Endometrium (tissue), 2 donors: ENCODE measurements at regions not wholly inside any gene's neighbourhood (a gene's known extent, or its start where the extent isn't known, plus 50 kb on each side); places are given as distances from the start of the nearest gene placed in this dataset.
"Not testable (repeated sequence)": the region's sequence is repeated elsewhere in the genome, so short reads cannot be mapped to it uniquely, and the experiment has no call there.

Experiments used
- FAIRE-seq: peaks from 2 replicates; lab custom pipeline; 2012; peaks lifted over from hg19 to GRCh38; lab: Jason Lieb, UNC
- donor health status: control.
- donor health status: control.

- no peak for FAIRE-seq
These were observed 266.8 kb downstream of the TEX29 start for GRCh38 chr13:111587249-111587648.

- FAIRE-seq, result no peak
These were observed 268.9 kb downstream of the TEX29 start for GRCh38 chr13:111589321-111589720.

GRCh38 chr13:111589992-111590391 lies 269.6 kb downstream of the TEX29 start:
- FAIRE-seq, result no peak

GRCh38 chr13:111590796-111591195 lies 270.4 kb downstream of the TEX29 start:
- FAIRE-seq, result no peak

- not testable (repeated sequence) for FAIRE-seq
These were observed 273.0 kb downstream of the TEX29 start for GRCh38 chr13:111593490-111593889.

- no peak for FAIRE-seq
These were observed 274.2 kb downstream of the TEX29 start for GRCh38 chr13:111594606-111595005.

GRCh38 chr13:111595276-111595675 lies 274.8 kb downstream of the TEX29 start:
- no peak for FAIRE-seq

GRCh38 chr13:111595791-111596190 lies 275.3 kb downstream of the TEX29 start:
- FAIRE-seq, result no peak

- FAIRE-seq, result no peak
These were observed 276.8 kb downstream of the TEX29 start for GRCh38 chr13:111597191-111597611.

GRCh38 chr13:111597618-111598017 lies 277.2 kb downstream of the TEX29 start:
- FAIRE-seq, result no peak

GRCh38 chr13:111598747-111599146 lies 278.3 kb downstream of the TEX29 start:
- FAIRE-seq, result no peak

- no peak for FAIRE-seq
These were observed 279.3 kb downstream of the TEX29 start for GRCh38 chr13:111599791-111600190.

- FAIRE-seq, result no peak
These were observed 282.4 kb downstream of the TEX29 start for GRCh38 chr13:111602874-111603273.

GRCh38 chr13:111604097-111604496 lies 283.7 kb downstream of the TEX29 start:
- no peak for FAIRE-seq

GRCh38 chr13:111608556-111608955 lies 288.1 kb downstream of the TEX29 start:
- FAIRE-seq, result no peak

GRCh38 chr13:111609631-111610030 lies 289.2 kb downstream of the TEX29 start:
- FAIRE-seq, result no peak

GRCh38 chr13:111610081-111610480 lies 289.6 kb downstream of the TEX29 start:
- FAIRE-seq, result no peak

- FAIRE-seq, result no peak
These were observed 290.4 kb downstream of the TEX29 start for GRCh38 chr13:111610879-111611278.

GRCh38 chr13:111611651-111612050 lies 291.2 kb downstream of the TEX29 start:
- FAIRE-seq, result no peak

GRCh38 chr13:111612886-111613285 lies 292.4 kb downstream of the TEX29 start:
- FAIRE-seq, result no peak

GRCh38 chr13:111614009-111614408 lies 293.6 kb downstream of the TEX29 start:
- no peak for FAIRE-seq

- no peak for FAIRE-seq
These were observed 294.2 kb downstream of the TEX29 start for GRCh38 chr13:111614613-111615012.

GRCh38 chr13:111616203-111616602 lies 295.8 kb downstream of the TEX29 start:
- no peak for FAIRE-seq

- no peak for FAIRE-seq
These were observed 299.7 kb downstream of the TEX29 start for GRCh38 chr13:111620166-111620565.

- no peak for FAIRE-seq
These were observed 300.1 kb downstream of the TEX29 start for GRCh38 chr13:111620586-111620985.
